GM21390 (cell line): ENCODE measurements at regions not wholly inside any gene's neighbourhood (a gene's known extent, or its start where the extent isn't known, plus 50 kb on each side); places are given as distances from the start of the nearest gene placed in this dataset.

Experiments
- ATAC-seq: cut with Tn5 transposase; IDR thresholded peaks from one replicate; pipeline ENCODE4 v1.9.1; 2021; ENCODE audit not compliant: unreplicated experiment

DNA sequence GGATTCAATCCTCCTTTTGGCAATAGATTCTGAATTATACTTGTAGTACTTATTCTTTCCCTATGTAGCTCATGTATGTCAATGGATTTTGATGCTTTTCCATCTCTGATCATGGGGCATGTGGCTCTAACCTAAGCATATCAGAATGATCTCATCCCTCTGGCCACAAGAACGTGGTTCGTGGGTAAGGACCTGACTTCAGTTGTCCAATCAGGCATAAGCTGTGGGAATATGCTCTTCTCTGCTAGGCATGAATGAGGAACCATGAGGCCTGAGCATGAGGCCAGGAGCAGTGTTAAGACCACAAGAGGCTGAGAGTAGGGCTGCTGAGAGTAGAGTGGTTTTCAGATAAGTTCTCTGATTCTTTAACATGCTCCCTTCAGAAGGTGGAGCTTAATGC lies 292.4 kb upstream of the TSHZ3 start:
- no peak for ATAC-seq

DNA sequence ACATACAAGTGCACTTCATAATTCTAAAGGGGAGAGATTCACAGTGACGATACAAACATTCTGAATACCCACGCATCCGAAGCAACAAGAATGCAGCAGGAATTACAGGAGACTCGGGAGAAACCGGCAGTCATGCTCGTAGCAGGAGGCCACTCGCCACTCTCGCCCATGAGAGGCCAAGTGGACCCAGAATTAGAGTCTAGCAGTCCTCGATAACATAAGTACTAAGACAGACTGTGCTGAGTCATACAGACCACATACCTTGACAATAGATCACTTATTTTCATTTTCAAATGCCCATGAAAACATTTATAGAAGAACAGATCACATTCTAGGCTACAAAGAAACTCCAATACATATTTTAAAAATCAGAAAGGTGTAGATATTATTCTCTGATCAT lies 299.1 kb upstream of the TSHZ3 start:
- no peak for ATAC-seq

- no peak for ATAC-seq
Observed at GRCh38 chr19:31656507-31656906, 307.3 kb upstream of the TSHZ3 start.

GRCh38 chr19:31658993-31659896 lies 310.0 kb upstream of the TSHZ3 start:
- ATAC-seq = no peak

GRCh38 chr19:31659897-31660210 lies 310.6 kb upstream of the TSHZ3 start:
- no peak for ATAC-seq

DNA sequence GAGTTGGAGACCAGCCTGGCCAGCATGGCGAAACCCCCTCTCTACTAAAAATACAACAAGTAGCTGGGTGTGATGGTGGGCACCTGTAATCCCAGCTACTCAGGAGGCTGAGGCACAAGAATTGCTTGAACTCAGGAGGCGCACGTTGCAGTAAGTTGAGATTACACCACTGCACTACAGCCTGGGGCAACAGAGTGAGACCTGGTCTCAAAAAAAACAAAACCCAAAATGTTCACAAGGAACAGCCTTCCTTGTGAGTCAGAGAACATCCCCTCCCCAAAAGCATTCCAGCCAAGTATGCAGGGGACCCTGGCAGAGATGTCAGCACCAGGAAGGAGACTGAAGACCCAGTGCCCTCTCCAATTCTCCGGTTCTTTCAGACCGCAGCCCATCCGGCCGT lies 314.9 kb upstream of the TSHZ3 start:
- no peak for ATAC-seq

DNA sequence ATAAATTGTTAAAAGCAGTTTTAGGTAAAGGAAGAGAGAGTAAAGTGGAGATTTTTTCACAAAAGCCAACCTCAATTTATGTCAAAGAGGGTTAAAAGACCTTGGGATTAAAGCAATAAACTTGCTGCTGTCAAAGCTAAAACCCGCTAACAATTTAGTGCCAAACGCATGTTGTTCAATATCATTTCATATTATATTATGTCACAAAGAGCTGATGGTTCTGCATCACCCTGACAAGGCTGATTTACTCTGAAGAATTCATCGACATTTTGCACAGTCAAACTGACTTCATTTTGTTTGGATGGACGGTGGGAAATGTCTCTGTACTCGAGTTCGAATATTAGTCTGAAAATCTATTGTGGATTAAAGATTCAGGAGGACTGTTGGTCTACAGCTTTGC lies 315.8 kb upstream of the TSHZ3 start:
- no peak for ATAC-seq

DNA sequence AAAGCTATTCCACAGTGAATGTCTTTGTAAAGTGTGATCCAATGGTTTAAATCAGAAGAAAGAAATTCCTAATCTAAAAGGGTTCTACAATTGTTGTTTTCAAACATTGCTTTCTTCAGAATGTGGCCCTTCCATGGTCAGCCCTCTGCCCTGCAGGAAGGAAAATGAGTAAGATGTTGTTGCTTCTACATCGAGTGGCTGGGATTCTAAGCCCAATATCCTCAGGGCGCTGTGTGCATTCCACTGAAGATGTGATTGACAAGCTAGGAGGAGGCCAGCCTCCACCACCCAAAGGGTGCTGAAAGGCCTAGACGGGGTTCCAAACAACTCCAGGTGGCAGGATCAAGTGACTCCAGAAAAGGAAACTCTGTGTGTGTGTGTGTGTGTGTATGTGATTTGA lies 316.9 kb upstream of the TSHZ3 start:
- ATAC-seq = no peak

GRCh38 chr19:31667106-31667505 lies 317.9 kb upstream of the TSHZ3 start:
- ATAC-seq = no peak

GRCh38 chr19:31668921-31669320 lies 319.7 kb upstream of the TSHZ3 start:
- ATAC-seq = no peak

GRCh38 chr19:31670931-31671330 lies 321.7 kb upstream of the TSHZ3 start:
- no peak for ATAC-seq

GRCh38 chr19:31671411-31672035 lies 322.3 kb upstream of the TSHZ3 start:
- no peak for ATAC-seq

GRCh38 chr19:31674503-31675192 lies 325.4 kb upstream of the TSHZ3 start:
- no peak for ATAC-seq

DNA sequence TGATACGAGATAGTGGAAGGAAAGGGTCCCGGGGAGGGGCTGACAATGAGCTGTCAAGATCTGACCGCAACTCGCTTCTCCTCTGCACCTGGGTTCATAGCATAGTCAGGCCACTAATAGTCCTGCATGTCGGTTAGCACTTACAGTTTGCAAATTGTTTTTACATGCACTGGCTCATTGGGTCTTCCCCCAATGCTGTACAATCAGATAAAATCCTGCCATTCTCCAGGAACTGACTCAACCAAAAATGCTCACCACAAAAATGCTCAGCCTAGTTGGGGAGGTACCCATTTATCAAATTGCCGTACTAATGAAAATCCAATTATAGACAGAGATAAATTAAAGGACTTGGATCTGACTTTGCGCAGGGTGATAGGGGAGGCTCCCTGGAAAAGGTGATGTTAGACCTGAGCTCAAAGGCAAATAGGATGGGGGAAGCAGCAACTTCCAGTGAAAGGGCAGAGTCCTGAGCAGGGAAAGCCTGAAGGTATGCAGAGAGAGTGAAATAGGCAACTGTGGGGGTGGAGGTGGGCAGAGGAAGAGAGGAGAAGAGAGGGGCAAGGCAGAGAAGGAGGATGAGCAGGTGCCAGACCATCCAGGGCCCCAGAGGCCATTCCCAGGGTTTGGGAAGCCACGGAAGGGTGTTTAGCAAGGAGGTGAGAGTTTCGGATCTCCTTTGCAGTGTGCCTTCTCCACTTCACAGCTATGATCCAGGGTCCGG lies 326.1 kb upstream of the TSHZ3 start:
- ATAC-seq = no peak

GRCh38 chr19:31676271-31677004 lies 327.2 kb upstream of the TSHZ3 start:
- ATAC-seq = no peak

DNA sequence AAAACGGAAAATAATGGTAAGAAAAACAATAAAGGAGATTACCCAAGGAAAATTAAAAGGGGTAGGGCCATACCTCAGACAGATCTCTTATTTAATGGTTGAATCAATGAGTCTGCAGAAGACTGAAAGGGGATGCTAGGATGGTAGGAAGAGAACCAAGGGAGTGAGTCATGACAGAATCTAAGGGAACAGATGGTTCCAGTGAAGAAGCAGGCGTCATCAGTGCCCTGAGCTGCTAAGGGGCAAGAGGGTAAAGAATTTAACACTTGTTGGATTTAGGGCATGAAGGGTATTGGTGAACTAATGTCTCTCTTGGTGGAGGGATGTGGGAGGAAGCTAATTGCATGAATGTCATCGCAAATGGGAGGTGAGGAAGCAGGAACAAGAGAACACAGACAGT lies 329.2 kb upstream of the TSHZ3 start:
- ATAC-seq = no peak

GRCh38 chr19:31681121-31681520 lies 331.9 kb upstream of the TSHZ3 start:
- no peak for ATAC-seq

DNA sequence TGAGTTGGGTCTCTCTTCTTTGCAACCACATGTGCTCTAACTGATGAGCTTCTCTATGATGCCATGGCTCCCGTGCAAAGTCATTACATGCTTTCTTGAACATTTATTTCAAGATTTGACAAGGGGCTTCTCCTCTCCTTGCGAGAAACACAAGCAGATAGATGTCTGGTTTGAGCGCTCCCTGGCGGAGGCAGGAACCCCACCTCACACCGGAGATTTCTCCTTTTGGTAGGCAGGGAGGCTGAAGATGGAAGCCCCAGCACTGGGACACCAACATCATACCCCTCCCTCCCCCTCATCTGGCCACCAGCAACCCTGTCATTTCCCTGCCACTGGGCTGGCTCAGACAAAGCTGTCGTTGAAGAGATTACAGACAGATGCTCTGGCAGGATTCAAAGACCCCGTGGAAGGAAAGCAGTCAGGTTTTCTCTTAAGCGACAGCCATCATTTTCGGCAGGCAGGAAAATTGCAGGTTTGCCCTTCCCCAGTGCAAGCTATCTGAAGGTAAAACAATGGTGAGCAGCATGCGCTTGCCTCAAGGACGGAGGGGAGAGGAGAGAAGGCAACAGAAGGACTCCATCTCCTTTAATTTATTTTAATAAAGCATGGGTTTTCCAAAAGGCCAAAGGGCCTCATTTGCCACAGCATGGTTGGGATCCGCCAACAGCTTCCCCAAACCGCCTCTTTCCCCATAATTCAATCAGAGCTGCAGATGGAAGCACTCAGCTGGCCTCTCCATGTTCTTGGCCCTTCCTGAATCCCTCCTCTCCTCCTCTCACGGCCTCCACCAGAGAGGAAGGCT lies 344.1 kb upstream of the TSHZ3 start:
- no peak for ATAC-seq

- no peak for ATAC-seq
Observed at GRCh38 chr19:31693933-31694269, 344.7 kb upstream of the TSHZ3 start.

DNA sequence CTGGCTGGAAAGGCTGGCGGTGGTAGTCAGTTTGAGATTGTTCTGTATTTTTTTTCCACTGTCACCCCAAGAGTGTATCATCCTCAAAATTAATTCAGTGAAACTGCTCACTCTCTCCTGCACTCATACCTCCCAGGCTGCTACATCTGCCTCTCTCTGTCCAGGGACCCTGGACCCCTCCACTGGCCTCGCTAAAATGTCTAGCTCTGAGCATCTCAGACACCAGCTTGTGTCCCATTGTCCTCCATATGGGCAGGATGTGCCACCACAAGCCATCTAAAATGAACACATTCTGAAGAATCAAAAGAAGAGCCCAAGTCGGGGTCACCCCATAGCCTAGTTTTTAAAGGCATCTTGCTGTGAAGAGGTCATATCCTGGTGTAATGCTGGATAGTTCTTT lies 345.5 kb upstream of the TSHZ3 start:
- no peak for ATAC-seq
